Spleen (tissue), 7 donors: ENCODE measurements at regions not wholly inside any gene's neighbourhood (a gene's known extent, or its start where the extent isn't known, plus 50 kb on each side); places are given as distances from the start of the nearest gene placed in this dataset.

Source experiments
- CTCF ChIP-seq, 11 experiments: fragments of 200-600 bp in 7 of 11; fragments of 450-650 bp in 4 of 11; sonication (generic) in 4 of 11; IDR thresholded peaks in 8 of 11; conservative IDR thresholded peaks in 3 of 11; 1 replicate in 7 of 11; 2 replicates in 4 of 11; pipeline versions ENCODE4 v1.4.0 to v1.8.0; 2016 to 2021; ENCODE audit warnings: antibody characterized with exemption in 11 of 11, inconsistent platforms in 4 of 11, mild to moderate bottlenecking in 1 of 11
- POLR2A ChIP-seq, 3 donors: fragments of 450-650 bp; IDR thresholded peaks; one replicate each; pipeline ENCODE4 v1.5.1; 2017; ENCODE audit warnings: antibody characterized with exemption in 3 of 3, mild to moderate bottlenecking in 1 of 3
- donor health status: DM: no; HTN: no; CAD: no; lungs with moderate emphysema.
- donor health status: DM: no; HTN: no; CAD: no.
- donor health status: DM: no; HTN: no; CAD: no.

GRCh38 chr2:217027414-217027813, 167.6 kb upstream of the TNP1 start:
- TF ChIP-seq CTCF (IDR thresholded peaks at IDR 0.05 in 8 of 11, conservative IDR thresholded peaks at IDR 0.05 in 3 of 11) (no peak), POLR2A (IDR thresholded peaks at IDR 0.05) (no peak)
